ENCODE measurements at regions not wholly inside any gene's neighbourhood (a gene's known extent, or its start where the extent isn't known, plus 50 kb on each side); places are given as distances from the start of the nearest gene placed in this dataset.

GRCh38 chr9:14403081-14403480 is 89.1 kb upstream of the NFIB start (continued):
- TF ChIP-seq E2F1 (CRISPR knock-in tag; IDR thresholded peaks at IDR 0.05) = no peak

- POLR2A ChIA-PET = no interaction called here
- no peaks in the 10 kb centered on the region for H4K20me1 ChIP-seq (replicated peaks; ENCODE audit: control insufficient read depth, insufficient read depth, low read length)
- DNase-seq (ENCODE audit: extremely low read depth in 1 of 4, low spot score in 3 of 4) (no peak), ATAC-seq (no peak), FAIRE-seq (no peak)
- no peaks in the 10 kb centered on the region for H3K36me3 ChIP-seq (ENCODE audit: control insufficient read depth, insufficient read depth, low read length)
- H3K4me2 ChIP-seq (ENCODE audit: insufficient read depth, low read length) = no peak overlapping the region
- TF ChIP-seq TAF1 (IDR thresholded peaks at IDR 0.05; ENCODE audit: control insufficient read depth, extremely low read depth, insufficient read depth, low read length, severe bottlenecking) (no peak), SMARCA4 (IDR thresholded peaks at IDR 0.05) (no peak), CBX1 (IDR thresholded peaks at IDR 0.05; ENCODE audit: low read depth) (no peak), TFE3 (CRISPR knock-in tag; IDR thresholded peaks at IDR 0.05) (no peak), ZNF282 (CRISPR knock-in tag; IDR thresholded peaks at IDR 0.05) (no peak), ZNF551 (CRISPR knock-in tag; IDR thresholded peaks at IDR 0.05) (no peak), ZNF785 (CRISPR knock-in tag; IDR thresholded peaks at IDR 0.05) (no peak), ZC3H11A (IDR thresholded peaks at IDR 0.05; ENCODE audit: low read depth, low read length) (no peak), NELFE (IDR thresholded peaks at IDR 0.05; ENCODE audit: insufficient read depth, insufficient read length) (no peak), ELF1 (tag; IDR thresholded peaks at IDR 0.05) (no peak), BRD9 (IDR thresholded peaks at IDR 0.05; ENCODE audit: low read depth, partially characterized antibody) (no peak), NCOA1 (IDR thresholded peaks at IDR 0.05; ENCODE audit: low read depth) (no peak), MAFK (IDR thresholded peaks at IDR 0.05; ENCODE audit: low read length) (no peak), MTF1 (CRISPR knock-in tag; IDR thresholded peaks at IDR 0.05; ENCODE audit: borderline replicate concordance) (no peak), STAT5A (IDR thresholded peaks at IDR 0.05; ENCODE audit: borderline replicate concordance, low read length) (no peak)
- TF ChIP-seq, protein P1, sequence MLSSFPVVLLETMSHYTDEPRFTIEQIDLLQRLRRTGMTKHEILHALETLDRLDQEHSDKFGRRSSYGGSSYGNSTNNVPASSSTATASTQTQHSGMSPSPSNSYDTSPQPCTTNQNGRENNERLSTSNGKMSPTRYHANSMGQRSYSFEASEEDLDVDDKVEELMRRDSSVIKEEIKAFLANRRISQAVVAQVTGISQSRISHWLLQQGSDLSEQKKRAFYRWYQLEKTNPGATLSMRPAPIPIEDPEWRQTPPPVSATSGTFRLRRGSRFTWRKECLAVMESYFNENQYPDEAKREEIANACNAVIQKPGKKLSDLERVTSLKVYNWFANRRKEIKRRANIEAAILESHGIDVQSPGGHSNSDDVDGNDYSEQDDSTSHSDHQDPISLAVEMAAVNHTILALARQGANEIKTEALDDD (IDR thresholded peaks at IDR 0.05) = no peak
- TF ChIP-seq, protein P2, sequence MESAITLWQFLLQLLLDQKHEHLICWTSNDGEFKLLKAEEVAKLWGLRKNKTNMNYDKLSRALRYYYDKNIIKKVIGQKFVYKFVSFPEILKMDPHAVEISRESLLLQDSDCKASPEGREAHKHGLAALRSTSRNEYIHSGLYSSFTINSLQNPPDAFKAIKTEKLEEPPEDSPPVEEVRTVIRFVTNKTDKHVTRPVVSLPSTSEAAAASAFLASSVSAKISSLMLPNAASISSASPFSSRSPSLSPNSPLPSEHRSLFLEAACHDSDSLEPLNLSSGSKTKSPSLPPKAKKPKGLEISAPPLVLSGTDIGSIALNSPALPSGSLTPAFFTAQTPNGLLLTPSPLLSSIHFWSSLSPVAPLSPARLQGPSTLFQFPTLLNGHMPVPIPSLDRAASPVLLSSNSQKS (CRISPR knock-in tag; IDR thresholded peaks at IDR 0.05) = no peak
- H3K79me2 ChIP-seq (ENCODE audit: control insufficient read depth, insufficient read depth, low read length) = no peaks in the 10 kb centered on the region
- H3K9me3 ChIP-seq (replicated peaks; ENCODE audit: control insufficient read depth, insufficient read depth, low read depth, low read length) = no peaks in the 10 kb centered on the region
- no peaks in the 10 kb centered on the region for H3K27me3 ChIP-seq (ENCODE audit: control insufficient read depth in 2 of 2, insufficient read depth in 2 of 2, low read length in 2 of 2)
- CTCF ChIA-PET (ENCODE audit: low intra/inter-chr PET ratio) = no interaction called here
- intact Hi-C loops (cut with micrococcal nuclease) = loop anchor here (5.0 kb wide), 1 partner anchor 330 kb away; no protein-coding TSS in a partner anchor
- no peak overlapping the region for H3K4me3 ChIP-seq
- BruUV-seq (replicated peaks) = no TSS peak
- no peak overlapping the region for H3K9ac ChIP-seq (ENCODE audit: insufficient read depth in 1 of 2, low read depth in 2 of 2, low read length in 2 of 2)
- H3K27ac ChIP-seq (ENCODE audit: extremely low read depth, low read depth, low read length) = no peak overlapping the region
- in situ Hi-C loops (cut with MboI) = no loop called here
- H3K9me1 ChIP-seq (ENCODE audit: control insufficient read depth, insufficient read depth, low read length) = no peaks in the 10 kb centered on the region
- H2AFZ ChIP-seq (ENCODE audit: low read depth, low read length) = no peak overlapping the region
- no peaks in the 10 kb centered on the region; a peak in 1 of 5 replicates for H3K4me1 ChIP-seq (replicated peaks in 1 of 2; ENCODE audit: control insufficient read depth in 2 of 2, insufficient read depth in 2 of 2, low read length in 2 of 2)
- whole genome bisulfite sequencing (ENCODE audit: insufficient coverage, low coverage, missing lambda C conversion rate) = 37% methylated on average over 3 of the region's 3 CpGs
These were observed 88.6 kb upstream of the NFIB start for GRCh38 chr9:14402583-14402982.

Data from K562 (cell line).